ENCODE measurements at regions not wholly inside any gene's neighbourhood (a gene's known extent, or its start where the extent isn't known, plus 50 kb on each side); places are given as distances from the start of the nearest gene placed in this dataset.
"Not testable (repeated sequence)": the region's sequence is repeated elsewhere in the genome, so short reads cannot be mapped to it uniquely, and the experiment has no call there.

DNA sequence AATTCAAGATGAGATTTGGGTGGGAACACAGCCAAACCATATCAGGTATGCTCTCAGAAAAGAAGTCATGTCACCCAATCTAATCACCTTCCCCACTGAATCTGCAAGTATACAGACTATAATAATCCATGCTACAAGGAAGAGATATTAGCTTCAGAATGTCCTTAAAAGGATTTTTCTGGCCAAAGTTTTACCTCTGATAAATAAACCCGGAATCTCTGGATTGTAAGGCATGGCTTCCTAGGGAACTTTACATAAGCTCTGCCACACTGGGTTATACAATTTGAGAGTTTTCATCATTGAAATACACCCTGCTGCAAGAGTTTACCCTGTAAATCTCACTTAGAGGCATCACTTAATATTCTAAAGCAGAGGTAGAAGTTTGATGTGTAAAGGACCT, 330.5 kb upstream of the KCNMB2 start:
- intact Hi-C loops (cut with DNase I) = no loop called here
- TF ChIP-seq, protein P1, sequence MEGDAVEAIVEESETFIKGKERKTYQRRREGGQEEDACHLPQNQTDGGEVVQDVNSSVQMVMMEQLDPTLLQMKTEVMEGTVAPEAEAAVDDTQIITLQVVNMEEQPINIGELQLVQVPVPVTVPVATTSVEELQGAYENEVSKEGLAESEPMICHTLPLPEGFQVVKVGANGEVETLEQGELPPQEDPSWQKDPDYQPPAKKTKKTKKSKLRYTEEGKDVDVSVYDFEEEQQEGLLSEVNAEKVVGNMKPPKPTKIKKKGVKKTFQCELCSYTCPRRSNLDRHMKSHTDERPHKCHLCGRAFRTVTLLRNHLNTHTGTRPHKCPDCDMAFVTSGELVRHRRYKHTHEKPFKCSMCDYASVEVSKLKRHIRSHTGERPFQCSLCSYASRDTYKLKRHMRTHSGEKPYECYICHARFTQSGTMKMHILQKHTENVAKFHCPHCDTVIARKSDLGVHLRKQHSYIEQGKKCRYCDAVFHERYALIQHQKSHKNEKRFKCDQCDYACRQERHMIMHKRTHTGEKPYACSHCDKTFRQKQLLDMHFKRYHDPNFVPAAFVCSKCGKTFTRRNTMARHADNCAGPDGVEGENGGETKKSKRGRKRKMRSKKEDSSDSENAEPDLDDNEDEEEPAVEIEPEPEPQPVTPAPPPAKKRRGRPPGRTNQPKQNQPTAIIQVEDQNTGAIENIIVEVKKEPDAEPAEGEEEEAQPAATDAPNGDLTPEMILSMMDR (IDR thresholded peaks at IDR 0.05) = no peak
- TF ChIP-seq POLR2A (IDR thresholded peaks at IDR 0.05) = no peak

DNA sequence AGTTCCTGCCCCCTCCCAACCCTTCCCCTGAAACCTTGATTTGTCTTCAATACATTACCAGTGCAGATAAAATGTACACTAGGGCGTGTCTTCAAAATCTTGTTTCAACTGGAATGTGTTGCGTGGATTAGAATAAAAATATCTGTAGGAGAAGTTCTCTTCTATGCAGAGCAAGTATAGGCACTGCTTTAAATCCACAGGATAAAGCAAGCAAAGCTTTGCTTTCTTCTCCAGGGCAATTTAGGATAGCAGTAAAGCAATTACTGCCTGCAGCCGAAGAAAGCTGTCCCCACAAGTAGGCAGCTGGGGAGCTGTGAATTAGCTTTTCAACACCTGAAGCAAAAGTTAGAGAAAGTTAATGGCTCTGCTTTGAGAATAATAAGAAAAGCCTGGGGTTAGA, 329.7 kb upstream of the KCNMB2 start:
- Histone ChIP-seq H3K36me3 (no peaks in the 10 kb centered on the region), H3K27ac (no peak overlapping the region), H3K27me3 (no peaks in the 10 kb centered on the region), H3K9me3 (no peaks in the 10 kb centered on the region), H3K4me3 (replicated peaks in 1 of 3) (no peak overlapping the region), H3K4me1 (no peaks in the 10 kb centered on the region)
- TF ChIP-seq, protein P1 (IDR thresholded peaks at IDR 0.05) = no peak
- no peak for TF ChIP-seq POLR2A (IDR thresholded peaks at IDR 0.05)
- no peak for DNase-seq
- intact Hi-C loops (cut with DNase I) = no loop called here
- WGBS, 2 donors = 95 to 96% methylated on average over 3 of the region's 3 CpGs

More for the DNA sequence above, 330.5 kb upstream of the KCNMB2 start:
- Histone ChIP-seq H3K36me3 (no peaks in the 10 kb centered on the region), H3K9me3 (no peaks in the 10 kb centered on the region), H3K27ac (no peak overlapping the region), H3K4me3 (replicated peaks in 1 of 3) (no peak overlapping the region), H3K4me1 (no peaks in the 10 kb centered on the region), H3K27me3 (no peaks in the 10 kb centered on the region)
- 65 to 95% methylated on average over 1 of the region's 1 CpG for WGBS, 2 donors
- DNase-seq = no peak

DNA sequence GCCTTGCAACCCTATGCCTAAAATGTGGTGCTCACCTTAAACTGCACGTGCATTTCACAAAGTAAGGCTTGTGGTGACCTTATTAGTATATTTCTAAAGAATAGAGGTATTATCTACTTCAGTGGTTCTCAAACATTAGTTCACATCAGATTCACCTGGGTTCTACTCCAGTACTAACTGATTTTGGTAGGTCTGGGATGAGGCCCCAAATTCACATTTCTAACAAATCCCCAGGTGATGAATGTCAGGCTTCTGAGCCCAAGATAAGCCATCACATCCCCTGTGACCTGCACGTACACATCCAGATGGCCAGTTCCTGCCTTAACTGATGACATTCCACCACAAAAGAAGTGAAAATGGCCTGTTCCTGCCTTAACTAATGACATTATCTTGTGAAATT, 329.1 kb upstream of the KCNMB2 start:
- DNase-seq; intact Hi-C loops (cut with DNase I); H3K27ac ChIP-seq; H3K27me3 ChIP-seq; H3K4me1 ChIP-seq; H3K4me3 ChIP-seq (replicated peaks in 1 of 3); H3K36me3 ChIP-seq; H3K9me3 ChIP-seq: not testable (repeated sequence)
- 90 to 95% methylated on average over 2 of the region's 2 CpGs for WGBS, 2 donors

DNA sequence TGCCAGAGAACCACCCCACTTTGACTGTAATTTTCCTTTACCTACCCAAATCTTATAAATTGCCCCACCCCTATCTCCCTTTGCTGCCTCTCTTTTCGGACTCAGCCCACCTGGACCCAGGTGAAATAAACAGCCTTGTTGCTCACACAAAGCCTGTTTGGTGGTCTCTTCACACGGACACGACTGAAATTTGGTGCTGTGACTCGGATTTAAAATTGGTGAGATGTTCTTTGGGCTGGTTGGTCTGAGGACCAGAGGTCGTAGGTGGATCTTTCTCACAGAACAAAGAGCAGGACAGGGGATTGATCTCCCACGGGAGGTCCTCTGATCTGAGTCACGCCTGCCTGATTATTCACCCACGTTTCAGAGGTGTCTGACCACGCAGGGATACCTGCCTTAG, 328.6 kb upstream of the KCNMB2 start:
- intact Hi-C loops (cut with DNase I); H3K27me3 ChIP-seq; H3K9me3 ChIP-seq; H3K4me1 ChIP-seq; H3K27ac ChIP-seq; H3K4me3 ChIP-seq (replicated peaks in 1 of 3); H3K36me3 ChIP-seq; DNase-seq: not testable (repeated sequence)
- WGBS, 2 donors = 89 to 92% methylated on average over 9 of the region's 9 CpGs

DNA sequence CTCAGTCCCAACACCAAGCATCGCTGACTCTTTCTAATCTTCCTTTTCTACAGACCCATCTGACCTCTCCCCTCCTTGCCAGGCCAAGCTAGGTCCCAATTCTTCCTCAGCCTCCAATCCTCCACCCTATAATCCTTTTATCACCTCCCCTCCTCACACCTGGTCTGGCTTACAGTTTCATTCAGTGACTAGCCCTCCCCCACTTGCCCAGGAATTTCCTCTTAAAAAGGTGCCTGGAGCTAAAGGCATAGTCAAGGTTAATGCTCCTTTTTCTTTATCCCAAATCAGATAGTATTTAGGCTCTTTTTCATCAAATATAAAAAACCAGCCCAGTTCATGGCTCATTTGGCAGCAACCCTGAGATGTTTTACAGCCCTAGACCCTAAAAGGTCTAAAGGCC, 327.1 kb upstream of the KCNMB2 start:
- H3K27ac ChIP-seq; H3K4me3 ChIP-seq (replicated peaks in 1 of 3); H3K27me3 ChIP-seq; H3K4me1 ChIP-seq; H3K9me3 ChIP-seq; DNase-seq; H3K36me3 ChIP-seq; intact Hi-C loops (cut with DNase I): not testable (repeated sequence)
- 90 to 98% methylated on average over 1 of the region's 1 CpG for WGBS, 2 donors

DNA sequence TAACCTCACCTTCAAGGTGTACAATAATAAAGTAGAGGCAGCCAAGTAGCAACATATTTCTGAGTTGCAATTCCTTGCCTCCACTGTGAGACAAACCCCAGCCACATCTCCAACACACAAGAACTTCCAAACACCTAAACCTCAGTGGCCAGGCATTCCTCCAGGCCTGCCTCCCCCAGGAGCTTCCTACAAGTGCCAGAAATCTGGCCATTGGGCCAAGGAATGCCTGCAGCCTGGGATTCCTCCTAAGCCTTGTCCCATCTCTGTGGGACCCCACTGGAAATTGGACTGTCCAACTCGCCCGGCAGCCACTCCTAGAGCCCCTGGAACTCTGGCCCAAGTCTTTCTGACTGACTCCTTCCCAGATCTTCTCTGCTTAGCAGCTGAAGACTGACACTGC, 326.6 kb upstream of the KCNMB2 start:
- WGBS, 2 donors = 90 to 100% methylated on average over 2 of the region's 2 CpGs

DNA sequence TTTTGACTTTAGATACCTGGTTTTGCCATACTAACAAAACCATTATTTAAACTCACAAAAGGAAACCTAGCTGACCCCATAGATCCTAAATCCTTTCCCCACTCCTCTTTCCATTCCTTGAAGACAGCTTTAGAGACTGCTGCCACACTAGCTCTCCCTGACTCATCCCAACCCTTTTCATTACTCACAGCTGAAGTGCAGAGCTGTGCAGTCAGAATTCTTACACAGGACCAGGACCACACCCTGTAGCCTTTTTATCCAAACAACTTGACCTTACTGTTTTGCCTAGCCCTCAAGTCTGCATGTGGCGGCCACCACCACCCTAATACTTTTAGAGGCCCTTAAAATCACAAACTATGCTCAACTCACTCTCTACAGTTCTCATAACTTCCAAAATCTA, 325.1 kb upstream of the KCNMB2 start:
- H3K27me3 ChIP-seq; H3K27ac ChIP-seq; DNase-seq; intact Hi-C loops (cut with DNase I); H3K4me3 ChIP-seq (replicated peaks in 1 of 3); H3K9me3 ChIP-seq; H3K4me1 ChIP-seq; H3K36me3 ChIP-seq: not testable (repeated sequence)
- WGBS, 2 donors = 88 to 100% methylated on average over 1 of the region's 1 CpG

More for the DNA sequence above, 326.6 kb upstream of the KCNMB2 start:
- H3K4me3 ChIP-seq (replicated peaks in 1 of 3); H3K9me3 ChIP-seq; H3K36me3 ChIP-seq; H3K27ac ChIP-seq; DNase-seq; H3K4me1 ChIP-seq; H3K27me3 ChIP-seq; intact Hi-C loops (cut with DNase I): not testable (repeated sequence)

DNA sequence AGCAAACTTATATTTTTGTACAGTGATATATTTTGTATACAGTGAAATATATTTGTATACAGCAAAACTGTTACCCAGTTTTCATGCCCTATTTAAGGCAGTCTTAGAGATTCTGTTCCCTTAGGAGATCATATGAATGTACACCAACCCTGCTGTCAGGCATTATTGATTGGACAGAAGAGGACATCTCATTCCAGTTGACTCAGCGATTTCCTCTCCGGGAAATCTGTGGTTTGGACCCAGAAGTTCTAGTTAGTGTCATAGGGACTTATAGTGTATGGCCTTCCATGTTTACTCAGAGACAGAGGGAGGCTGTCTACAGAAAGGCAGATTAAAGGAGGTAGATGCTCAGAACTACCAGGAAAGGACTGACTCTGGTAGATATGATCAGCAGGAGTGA, 318.8 kb upstream of the KCNMB2 start:
- H3K4me3 ChIP-seq (replicated peaks in 1 of 3) = no peak overlapping the region
- intact Hi-C loops (cut with DNase I) = no loop called here
- TF ChIP-seq, protein P1 (IDR thresholded peaks at IDR 0.05) = no peak
- no peak for TF ChIP-seq POLR2A (IDR thresholded peaks at IDR 0.05)

More for the DNA sequence above, 318.8 kb upstream of the KCNMB2 start:
- Histone ChIP-seq H3K4me1 (no peaks in the 10 kb centered on the region), H3K27ac (no peak overlapping the region), H3K36me3 (no peaks in the 10 kb centered on the region), H3K27me3 (no peaks in the 10 kb centered on the region), H3K9me3 (no peaks in the 10 kb centered on the region)
- WGBS, 2 donors = 98 to 100% methylated on average over 2 of the region's 2 CpGs
- no peak for DNase-seq

Measured in thyroid gland (tissue), 4 donors.